GM20000 (cell line): ENCODE measurements at regions not wholly inside any gene's neighbourhood (a gene's known extent, or its start where the extent isn't known, plus 50 kb on each side); places are given as distances from the start of the nearest gene placed in this dataset.

ENCODE experiments used
- DNase-seq: peaks from one replicate; pipeline ENCODE4 v3.0.0; 2012; ENCODE audit warnings: low spot score
- TF ChIP-seq, protein P1 (sequence below): IDR thresholded peaks from 2 replicates; pipeline ENCODE4 v1.5.1; 2012; ENCODE audit warnings: mild to moderate bottlenecking, control low read depth; ENCODE audit errors: extremely low read depth, missing control alignments

DNA sequence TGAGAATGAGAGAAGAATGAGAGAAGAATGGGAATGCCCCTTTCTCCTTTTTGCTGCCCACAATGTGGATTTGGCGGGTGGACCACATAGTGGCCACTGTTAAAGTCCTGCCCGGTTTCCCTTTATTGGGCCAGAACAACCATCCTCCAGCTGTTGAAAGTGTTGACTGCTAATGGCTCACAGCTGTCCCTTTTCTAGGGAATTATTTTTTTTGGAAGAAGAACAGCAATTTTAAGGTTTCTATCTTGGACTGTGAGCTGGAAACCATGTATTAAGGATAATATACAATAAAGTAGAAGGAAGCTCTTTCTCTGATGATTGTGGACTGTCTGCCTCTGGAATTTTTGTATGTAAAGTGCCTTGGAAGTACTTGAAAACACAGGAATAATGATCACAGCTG, 185.9 kb downstream of the DMRT2 start:
- no peak for DNase-seq
- TF ChIP-seq, protein P1, sequence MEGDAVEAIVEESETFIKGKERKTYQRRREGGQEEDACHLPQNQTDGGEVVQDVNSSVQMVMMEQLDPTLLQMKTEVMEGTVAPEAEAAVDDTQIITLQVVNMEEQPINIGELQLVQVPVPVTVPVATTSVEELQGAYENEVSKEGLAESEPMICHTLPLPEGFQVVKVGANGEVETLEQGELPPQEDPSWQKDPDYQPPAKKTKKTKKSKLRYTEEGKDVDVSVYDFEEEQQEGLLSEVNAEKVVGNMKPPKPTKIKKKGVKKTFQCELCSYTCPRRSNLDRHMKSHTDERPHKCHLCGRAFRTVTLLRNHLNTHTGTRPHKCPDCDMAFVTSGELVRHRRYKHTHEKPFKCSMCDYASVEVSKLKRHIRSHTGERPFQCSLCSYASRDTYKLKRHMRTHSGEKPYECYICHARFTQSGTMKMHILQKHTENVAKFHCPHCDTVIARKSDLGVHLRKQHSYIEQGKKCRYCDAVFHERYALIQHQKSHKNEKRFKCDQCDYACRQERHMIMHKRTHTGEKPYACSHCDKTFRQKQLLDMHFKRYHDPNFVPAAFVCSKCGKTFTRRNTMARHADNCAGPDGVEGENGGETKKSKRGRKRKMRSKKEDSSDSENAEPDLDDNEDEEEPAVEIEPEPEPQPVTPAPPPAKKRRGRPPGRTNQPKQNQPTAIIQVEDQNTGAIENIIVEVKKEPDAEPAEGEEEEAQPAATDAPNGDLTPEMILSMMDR, result no peak

DNA sequence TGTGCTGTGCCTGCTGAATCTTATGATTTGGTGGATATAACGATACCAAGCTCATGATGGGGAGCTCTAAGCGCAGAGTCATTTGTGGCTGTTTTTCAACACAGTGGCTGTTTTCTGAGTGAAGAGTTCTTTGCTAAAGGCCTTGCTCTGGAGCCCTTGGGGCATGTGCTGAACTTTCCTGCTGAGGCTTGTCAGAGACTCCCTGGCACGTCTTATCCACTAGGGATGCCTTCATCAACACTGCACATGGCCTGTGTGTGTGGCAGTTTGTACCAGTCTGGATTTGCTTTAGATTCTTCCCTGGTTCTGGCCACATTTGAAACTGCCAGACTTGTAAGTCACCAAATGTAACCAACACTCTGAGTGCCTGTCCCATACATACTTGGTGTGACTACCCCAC, 188.2 kb downstream of the DMRT2 start:
- DNase-seq, result no peak
- TF ChIP-seq, protein P1, result no peak

DNA sequence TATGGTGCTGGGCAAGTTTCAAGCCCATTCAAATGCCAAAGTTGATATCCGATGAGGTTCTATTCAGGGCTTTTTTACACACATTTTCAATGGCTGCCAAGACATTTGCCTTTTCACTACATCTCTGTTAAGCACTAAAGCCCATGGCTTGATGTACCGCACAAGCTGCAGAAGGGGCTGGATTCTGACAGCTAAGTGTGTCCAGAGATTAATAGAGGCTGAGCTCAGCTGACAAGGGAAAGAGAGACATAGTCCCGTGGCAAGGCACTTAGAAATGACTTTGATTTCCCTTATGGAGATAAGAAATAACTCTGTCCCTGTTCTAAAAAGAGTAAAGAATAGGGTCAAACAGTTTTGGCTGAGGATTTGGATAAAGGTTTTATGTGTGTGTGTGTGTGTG, 198.6 kb downstream of the DMRT2 start:
- TF ChIP-seq, protein P1, result no peak
- no peak for DNase-seq

DNA sequence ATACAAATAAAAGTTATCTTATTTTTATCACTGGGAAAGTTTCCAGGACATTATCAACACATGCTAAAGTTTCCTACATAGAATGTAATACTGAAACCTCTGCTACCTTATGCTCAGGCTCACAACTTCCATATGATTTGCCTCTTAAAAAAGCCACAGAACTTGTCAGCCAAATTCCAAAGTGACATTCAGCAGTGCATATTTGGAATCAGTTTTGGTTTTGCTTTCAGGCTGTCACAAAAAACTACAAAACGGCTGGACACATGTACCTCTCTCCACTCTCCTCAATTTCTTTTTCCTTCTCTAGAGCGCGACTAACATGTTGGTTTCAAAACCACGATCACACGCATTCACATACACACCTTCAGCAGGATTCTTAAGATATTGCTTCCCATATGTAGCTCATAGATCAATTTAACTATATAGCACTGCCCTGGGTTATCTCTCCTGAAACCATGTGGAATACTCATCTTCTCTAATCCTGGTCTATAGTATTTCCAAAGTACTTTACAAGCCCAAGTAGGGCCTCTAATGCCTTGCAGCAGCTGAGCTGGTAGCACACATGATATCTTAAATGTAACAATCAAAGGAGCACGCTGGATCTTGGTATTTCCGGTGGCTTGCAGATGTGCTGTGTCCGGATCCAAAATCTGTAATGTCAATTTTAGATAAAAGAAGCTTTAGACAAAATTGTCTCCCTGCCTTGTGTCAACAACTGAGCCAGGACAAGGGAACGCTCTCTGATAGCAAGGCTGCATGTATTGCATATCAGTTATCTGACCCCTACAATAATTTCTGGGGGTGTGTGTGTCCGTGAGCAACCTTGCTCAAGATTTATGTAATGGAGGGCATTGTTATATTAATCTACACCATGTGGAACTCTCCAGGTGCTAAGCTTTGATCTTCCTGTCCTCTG, 203.2 kb downstream of the DMRT2 start:
- no peak for DNase-seq
- TF ChIP-seq, protein P1, result no peak

DNA sequence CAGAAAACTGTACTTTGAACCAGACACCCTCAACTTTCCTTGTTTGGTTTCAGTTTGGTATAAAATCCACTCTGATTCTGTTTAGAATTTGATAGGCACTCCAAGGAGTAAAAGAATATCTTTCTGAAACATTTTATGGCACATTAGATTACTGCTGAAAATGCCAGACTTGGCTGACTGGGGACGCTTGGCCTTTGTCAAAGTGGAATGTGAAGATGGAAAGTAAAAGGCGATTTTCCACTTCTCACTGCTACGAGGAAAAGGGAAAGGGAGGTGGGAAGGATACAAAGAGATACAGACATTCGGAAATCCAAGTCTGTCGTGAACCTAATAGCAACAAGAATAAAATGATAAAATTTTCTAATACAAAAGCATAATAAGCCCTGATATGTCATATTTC, 203.9 kb downstream of the DMRT2 start:
- DNase-seq, result no peak

DNA sequence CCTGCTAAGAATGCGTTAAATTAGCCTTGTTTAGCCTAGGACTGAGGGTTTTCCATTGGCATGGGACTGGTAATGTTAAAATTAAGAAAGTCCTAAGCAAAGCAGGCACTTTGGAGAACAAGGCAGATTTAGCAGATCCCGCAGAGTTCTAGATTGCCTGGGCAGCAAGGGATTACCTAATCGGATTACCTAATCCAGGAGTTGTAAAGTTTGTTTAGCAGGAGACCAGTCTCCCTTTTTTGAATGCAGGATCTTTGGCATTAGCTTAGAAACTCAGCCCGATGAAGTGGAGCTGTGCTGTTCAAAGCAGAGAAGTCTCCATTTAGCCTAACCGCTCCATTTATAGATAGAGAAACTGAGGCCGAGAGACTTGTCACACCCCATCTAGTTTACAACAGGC, 206.0 kb downstream of the DMRT2 start:
- TF ChIP-seq, protein P1, result no peak

More for the DNA sequence above, 203.9 kb downstream of the DMRT2 start:
- TF ChIP-seq, protein P1, result no peak

DNA sequence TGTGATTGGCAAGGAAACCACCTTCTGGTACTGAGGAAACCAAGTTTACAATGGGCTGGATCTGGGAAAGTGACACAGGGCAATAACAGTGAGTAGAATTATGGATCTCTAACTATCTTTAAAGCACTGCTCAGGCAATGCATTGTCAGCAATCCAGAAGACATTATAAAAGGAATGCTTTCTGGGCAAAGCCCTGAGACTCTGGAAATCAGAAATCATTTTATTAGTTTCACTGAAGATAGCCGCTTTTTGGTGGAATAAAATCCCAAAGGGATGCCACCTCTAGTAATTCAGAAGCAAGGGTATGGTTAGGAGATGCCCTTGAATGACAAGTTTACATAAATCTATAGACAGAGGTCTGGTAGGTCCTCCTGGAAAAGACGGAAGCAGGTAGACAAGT, 211.1 kb downstream of the DMRT2 start:
- no peak for DNase-seq
- TF ChIP-seq, protein P1, result no peak

More for the DNA sequence above, 206.0 kb downstream of the DMRT2 start:
- DNase-seq, result no peak
